OCI-LY7 (cell line): ENCODE measurements at regions not wholly inside any gene's neighbourhood (a gene's known extent, or its start where the extent isn't known, plus 50 kb on each side); places are given as distances from the start of the nearest gene placed in this dataset.

ENCODE experiments used
- EZH2phosphoT487 ChIP-seq: fragments of 200-600 bp; sonication (generic); IDR thresholded peaks from 2 replicates; pipeline ENCODE4 v1.6.1; 2018; ENCODE audit warnings: low read depth, borderline replicate concordance, mild to moderate bottlenecking, mixed run types, antibody characterized with exemption, low read length, moderate library complexity, mixed read lengths
- TF ChIP-seq, protein P1 (sequence below): fragments of 200-600 bp; sonication (generic); conservative IDR thresholded peaks from 2 replicates; pipeline ENCODE4 v1.5.1; 2014; ENCODE audit warnings: mild to moderate bottlenecking, antibody characterized with exemption, low read length, moderate library complexity, mixed read lengths

GRCh38 chr3:117586161-117586560 lies 876.6 kb downstream of the TUSC7 start:
- TF ChIP-seq, protein P1, sequence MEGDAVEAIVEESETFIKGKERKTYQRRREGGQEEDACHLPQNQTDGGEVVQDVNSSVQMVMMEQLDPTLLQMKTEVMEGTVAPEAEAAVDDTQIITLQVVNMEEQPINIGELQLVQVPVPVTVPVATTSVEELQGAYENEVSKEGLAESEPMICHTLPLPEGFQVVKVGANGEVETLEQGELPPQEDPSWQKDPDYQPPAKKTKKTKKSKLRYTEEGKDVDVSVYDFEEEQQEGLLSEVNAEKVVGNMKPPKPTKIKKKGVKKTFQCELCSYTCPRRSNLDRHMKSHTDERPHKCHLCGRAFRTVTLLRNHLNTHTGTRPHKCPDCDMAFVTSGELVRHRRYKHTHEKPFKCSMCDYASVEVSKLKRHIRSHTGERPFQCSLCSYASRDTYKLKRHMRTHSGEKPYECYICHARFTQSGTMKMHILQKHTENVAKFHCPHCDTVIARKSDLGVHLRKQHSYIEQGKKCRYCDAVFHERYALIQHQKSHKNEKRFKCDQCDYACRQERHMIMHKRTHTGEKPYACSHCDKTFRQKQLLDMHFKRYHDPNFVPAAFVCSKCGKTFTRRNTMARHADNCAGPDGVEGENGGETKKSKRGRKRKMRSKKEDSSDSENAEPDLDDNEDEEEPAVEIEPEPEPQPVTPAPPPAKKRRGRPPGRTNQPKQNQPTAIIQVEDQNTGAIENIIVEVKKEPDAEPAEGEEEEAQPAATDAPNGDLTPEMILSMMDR: no peak
- TF ChIP-seq EZH2phosphoT487: no peak
